ENCODE measurements at regions not wholly inside any gene's neighbourhood (a gene's known extent, or its start where the extent isn't known, plus 50 kb on each side); places are given as distances from the start of the nearest gene placed in this dataset.
"Not testable (repeated sequence)": the region's sequence is repeated elsewhere in the genome, so short reads cannot be mapped to it uniquely, and the experiment has no call there.

- DNase-seq (ENCODE audit: extremely low read depth, low read depth, low spot score): no peak
Observed at GRCh38 chr19:20482721-20483120, 82.9 kb downstream of the ZNF737 start.

- DNase-seq (ENCODE audit: extremely low read depth, low read depth, low spot score): no peak
Observed at GRCh38 chr19:20481736-20482135, 83.8 kb downstream of the ZNF737 start.

- DNase-seq (ENCODE audit: extremely low read depth, low read depth, low spot score): no peak
Observed at GRCh38 chr19:20479483-20479882, 86.1 kb downstream of the ZNF737 start.

GRCh38 chr19:20478936-20479335 lies 86.6 kb downstream of the ZNF737 start:
- no peak for DNase-seq (ENCODE audit: extremely low read depth, low read depth, low spot score)

- DNase-seq (ENCODE audit: extremely low read depth, low read depth, low spot score): no peak
Observed at GRCh38 chr19:20472854-20473253, 92.7 kb downstream of the ZNF737 start.

- no peak for DNase-seq (ENCODE audit: extremely low read depth, low read depth, low spot score)
Observed at GRCh38 chr19:20471431-20471830, 94.2 kb downstream of the ZNF737 start.

- DNase-seq (ENCODE audit: extremely low read depth, low read depth, low spot score): no peak
Observed at GRCh38 chr19:20470345-20471135, 95.0 kb downstream of the ZNF737 start.

GRCh38 chr19:20466638-20466990 lies 99.0 kb downstream of the ZNF737 start:
- DNase-seq (ENCODE audit: extremely low read depth, low read depth, low spot score): not testable (repeated sequence)

- DNase-seq (ENCODE audit: extremely low read depth, low read depth, low spot score): not testable (repeated sequence)
Observed at GRCh38 chr19:20465922-20466637, 99.5 kb downstream of the ZNF737 start.

GRCh38 chr19:20453425-20453935 lies 112.1 kb downstream of the ZNF737 start:
- no peak for DNase-seq (ENCODE audit: extremely low read depth, low read depth, low spot score)

- no peak for DNase-seq (ENCODE audit: extremely low read depth, low read depth, low spot score)
Observed at GRCh38 chr19:20444202-20444885, 121.2 kb downstream of the ZNF737 start.

- not testable (repeated sequence) for DNase-seq (ENCODE audit: extremely low read depth, low read depth, low spot score)
Observed at GRCh38 chr19:20432266-20432842, 133.2 kb downstream of the ZNF737 start.

GRCh38 chr19:20431826-20432225 lies 133.8 kb downstream of the ZNF737 start:
- DNase-seq (ENCODE audit: extremely low read depth, low read depth, low spot score): no peak

- DNase-seq (ENCODE audit: extremely low read depth, low read depth, low spot score): peak; percentile 37
Observed at GRCh38 chr19:20423381-20424197, 142.0 kb downstream of the ZNF737 start.

GRCh38 chr19:20422216-20423205 lies 143.1 kb downstream of the ZNF737 start:
- DNase-seq (ENCODE audit: extremely low read depth, low read depth, low spot score): no peak

GRCh38 chr19:20416661-20417060 lies 148.9 kb downstream of the ZNF737 start:
- no peak for DNase-seq (ENCODE audit: extremely low read depth, low read depth, low spot score)

GRCh38 chr19:20414120-20414519 lies 151.5 kb downstream of the ZNF737 start:
- DNase-seq (ENCODE audit: extremely low read depth, low read depth, low spot score): no peak

GRCh38 chr19:20413705-20414104 lies 151.9 kb downstream of the ZNF737 start:
- no peak for DNase-seq (ENCODE audit: extremely low read depth, low read depth, low spot score)

- no peak for DNase-seq (ENCODE audit: extremely low read depth, low read depth, low spot score)
Observed at GRCh38 chr19:20412846-20413245, 152.7 kb downstream of the ZNF737 start.

Data from glomerular endothelial cell (primary cell).